SK-N-SH (cell line): ENCODE measurements at regions not wholly inside any gene's neighbourhood (a gene's known extent, or its start where the extent isn't known, plus 50 kb on each side); places are given as distances from the start of the nearest gene placed in this dataset.

Experiments
- CTCF ChIA-PET: fragments of 300-600, 350-600 bp; formaldehyde crosslinking; extraction: SDS; loops from one replicate; lab custom pipeline; 2021; lab: Yijun Ruan, JAX
- POLR2A ChIA-PET: fragments of 350-600 bp; sonication (Branson Sonifier 250); formaldehyde crosslinking; extraction: SDS; loops from one replicate; lab custom pipeline; 2020; ENCODE audit warnings: antibody characterized with exemption, inconsistent platforms; lab: Yijun Ruan, JAX
- DNase-seq: peaks from one replicate; pipeline ENCODE4 v3.0.0; 2012
- H2AFZ ChIP-seq: fragments of 200-600 bp; sonication (generic); 2 replicates; pipeline ENCODE4 v1.8.1; 2016; ENCODE audit warnings: antibody characterized with exemption, mild to moderate bottlenecking, low read depth
- H3F3A ChIP-seq: fragments of 200-600 bp; sonication (generic); replicated peaks from 2 replicates; pipeline ENCODE3; 2016; ENCODE audit warnings: antibody characterized with exemption, mild to moderate bottlenecking; ENCODE audit not compliant: insufficient read depth
- H3K27ac ChIP-seq, 2 experiments: fragments of 200-500 bp in 1 of 2; fragments of 200-600 bp in 1 of 2; sonication (Bioruptor generic) in 1 of 2; sonication (generic), shearing (Covaris generic) in 1 of 2; 2 replicates each; pipeline versions ENCODE4 v1.5.1 to v1.6.1; 2014 to 2016; ENCODE audit warnings: low read depth in 2 of 2, inconsistent platforms in 1 of 2, low read length in 1 of 2, mild to moderate bottlenecking in 1 of 2, mixed read lengths in 1 of 2
- H3K27me3 ChIP-seq: fragments of 200-600 bp; sonication (generic), shearing (Covaris generic); 2 replicates; pipeline ENCODE4 v1.6.1; 2016; ENCODE audit warnings: mixed run types; ENCODE audit not compliant: insufficient read depth
- H3K36me3 ChIP-seq, 2 experiments: fragments of 200-500 bp in 1 of 2; fragments of 200-600 bp in 1 of 2; sonication (Bioruptor generic) in 1 of 2; sonication (generic) in 1 of 2; replicated peaks in 1 of 2; 2 replicates each; pipeline versions ENCODE3 to v1.5.1; 2014 to 2016; ENCODE audit warnings: low read length in 1 of 2, mild to moderate bottlenecking in 1 of 2; ENCODE audit not compliant: insufficient read depth in 2 of 2, control insufficient read depth in 1 of 2
- H3K4me1 ChIP-seq, 2 experiments: fragments of 200-500 bp in 1 of 2; fragments of 200-600 bp in 1 of 2; sonication (Bioruptor generic) in 1 of 2; sonication (generic), shearing (Covaris generic) in 1 of 2; 2 replicates each; pipeline versions ENCODE4 v1.5.1 to v1.6.1; 2014 to 2016; ENCODE audit warnings: low read depth in 1 of 2, low read length in 1 of 2, mixed run types in 1 of 2; ENCODE audit not compliant: insufficient read depth in 2 of 2, control insufficient read depth in 1 of 2
- H3K4me2 ChIP-seq: fragments of 200-600 bp; sonication (generic), shearing (Covaris generic); 2 replicates; pipeline ENCODE4 v1.6.1; 2017; ENCODE audit warnings: mixed run types
- H3K4me3 ChIP-seq, 2 experiments: fragments of 200-500 bp in 1 of 2; fragments of 200-600 bp in 1 of 2; sonication (Bioruptor generic) in 1 of 2; sonication (generic), shearing (Covaris generic) in 1 of 2; 2 replicates each; pipeline versions ENCODE4 v1.5.1 to v1.8.1; 2014 to 2016; ENCODE audit warnings: low read depth in 2 of 2, inconsistent platforms in 1 of 2, low read length in 1 of 2, mild to moderate bottlenecking in 1 of 2, mixed read lengths in 1 of 2, moderate library complexity in 1 of 2
- H3K79me2 ChIP-seq: fragments of 200-600 bp; sonication (generic); 2 replicates; pipeline ENCODE4 v1.8.1; 2017; ENCODE audit warnings: mild to moderate bottlenecking; ENCODE audit not compliant: insufficient read depth
- H3K9ac ChIP-seq: fragments of 200-600 bp; sonication (generic); 2 replicates; pipeline ENCODE4 v1.6.1; 2017; ENCODE audit warnings: mixed run types
- H3K9me2 ChIP-seq: fragments of 200-600 bp; sonication (generic); 2 replicates; pipeline ENCODE4 v1.6.1; 2017; ENCODE audit warnings: mixed run types
- H3K9me3 ChIP-seq: fragments of 200-600 bp; sonication (generic); 2 replicates; pipeline ENCODE4 v1.6.1; 2017; ENCODE audit warnings: mixed run types, mild to moderate bottlenecking, moderate library complexity
- H4K20me1 ChIP-seq: fragments of 200-600 bp; sonication (generic); 2 replicates; pipeline ENCODE4 v1.6.1; 2017; ENCODE audit warnings: mild to moderate bottlenecking, mixed run types; ENCODE audit not compliant: insufficient read depth
- CHD2 ChIP-seq: fragments of 150-350 bp; IDR thresholded peaks from 2 replicates; pipeline ENCODE4 v1.6.1; 2018; ENCODE audit warnings: low read length; ENCODE audit not compliant: partially characterized antibody
- CTCF ChIP-seq: fragments of 200-600 bp; sonication (generic); IDR thresholded peaks from 2 replicates; pipeline ENCODE4 v1.6.1; 2017; ENCODE audit warnings: antibody characterized with exemption, mild to moderate bottlenecking, moderate library complexity
- EZH2phosphoT487 ChIP-seq: fragments of 200-600 bp; sonication (generic); IDR thresholded peaks from 2 replicates; pipeline ENCODE4 v1.6.1; 2017; ENCODE audit warnings: low read depth, mixed run types, mild to moderate bottlenecking, antibody characterized with exemption, moderate library complexity, borderline replicate concordance
- FOXM1 ChIP-seq: IDR thresholded peaks from 2 replicates; pipeline ENCODE4 v1.4.0; 2012; ENCODE audit warnings: low read depth, mild to moderate bottlenecking
- GATA2 ChIP-seq: sonication (generic); formaldehyde crosslinking; IDR thresholded peaks from 2 replicates; pipeline ENCODE4 v1.5.0; 2020; ENCODE audit warnings: mild to moderate bottlenecking, missing genetic modification reagents
- MAX ChIP-seq: IDR thresholded peaks from 2 replicates; pipeline ENCODE4 v1.4.0; 2012; ENCODE audit warnings: low read depth
- PBX3 ChIP-seq: IDR thresholded peaks from 2 replicates; pipeline ENCODE4; 2012
- POLR2AphosphoS5 ChIP-seq: IDR thresholded peaks from 2 replicates; pipeline ENCODE4 v1.6.1; 2012; ENCODE audit warnings: low read depth, low read length
- RAD21 ChIP-seq: IDR thresholded peaks from 2 replicates; pipeline ENCODE4 v1.6.1; 2012; ENCODE audit warnings: mild to moderate bottlenecking, low read length
- RCOR1 ChIP-seq: fragments of 150-350 bp; IDR thresholded peaks from 2 replicates; pipeline ENCODE4 v1.6.1; 2017; ENCODE audit warnings: antibody characterized with exemption, low read length
- RFX5 ChIP-seq: IDR thresholded peaks from 2 replicates; pipeline ENCODE4 v1.6.1; 2012; ENCODE audit warnings: mild to moderate bottlenecking, improper control_type of control experiment, low read length
- RXRA ChIP-seq: IDR thresholded peaks from 2 replicates; pipeline ENCODE4 v1.4.0; 2012; ENCODE audit warnings: low read depth, mild to moderate bottlenecking, borderline replicate concordance
- TAF1 ChIP-seq: IDR thresholded peaks from 2 replicates; pipeline ENCODE4 v1.6.1; 2012; ENCODE audit warnings: low read depth, mild to moderate bottlenecking, low read length, moderate library complexity, borderline replicate concordance
- TCF12 ChIP-seq: IDR thresholded peaks from 2 replicates; pipeline ENCODE4 v1.4.0; 2012
- TEAD4 ChIP-seq: IDR thresholded peaks from 2 replicates; pipeline ENCODE4 v1.4.0; 2012; ENCODE audit warnings: mild to moderate bottlenecking, borderline replicate concordance; ENCODE audit not compliant: insufficient read depth
- USF2 ChIP-seq: fragments of 150-350 bp; IDR thresholded peaks from 2 replicates; pipeline ENCODE4 v1.6.1; 2017; ENCODE audit warnings: antibody characterized with exemption, low read length, low read depth, borderline replicate concordance
- ZBTB33 ChIP-seq: IDR thresholded peaks from 2 replicates; pipeline ENCODE4 v1.4.0; 2012; ENCODE audit warnings: low read depth, borderline replicate concordance
- WGBS: methylation state at CpG from one replicate; pipeline ENCODE4 v1.1.6; 2017; ENCODE audit warnings: low lambda C conversion rate; 5-methylcytosine and 5-hydroxymethylcytosine counted together

GRCh38 chr4:145299380-145300076 lies 119.1 kb upstream of the OTUD4 start (continued):
- TF ChIP-seq PBX3 (peak; percentile 67), TAF1 (no peak), TCF12 (peak; percentile 59), EZH2phosphoT487 (no peak), RCOR1 (no peak), POLR2AphosphoS5 (no peak; the same call in 1 of the 2 replicates), TEAD4 (0 out of 2 replicates have a peak, but pooled peaks have one; percentile 35), USF2 (no peak), FOXM1 (peak; percentile 30; the same call in 1 of the 2 replicates), CHD2 (no peak)

- Histone ChIP-seq H3K9me2 (no peaks in the 10 kb centered on the region), H3K79me2 (no peaks in the 10 kb centered on the region), H3K4me1 (no peaks in the 10 kb centered on the region), H3K9me3 (no peaks in the 10 kb centered on the region), H3K27me3 (no peaks in the 10 kb centered on the region), H3K4me2 (peak overlapping the region; percentile 27; the same call in 1 of the 2 replicates), H2AFZ (no peak overlapping the region), H4K20me1 (no peaks in the 10 kb centered on the region), H3F3A (peaks cover 4% of the 10 kb centered on the region), H3K36me3 (no peaks in the 10 kb centered on the region), H3K4me3 (no peak overlapping the region), H3K9ac (no peak overlapping the region), H3K27ac (no peak overlapping the region; a peak in 1 of 4 replicates)
- CTCF ChIA-PET = no interaction called here
- no peak for DNase-seq
- POLR2A ChIA-PET = no interaction called here
- whole genome bisulfite sequencing = 13% methylated on average over 2 of the region's 2 CpGs
- no peak for TF ChIP-seq RAD21
- no peak for TF ChIP-seq GATA2 (CRISPR knock-in tag)
- TF ChIP-seq POLR2AphosphoS5 = no peak
- TF ChIP-seq MAX = no peak
- TF ChIP-seq FOXM1 = no peak
- no peak for TF ChIP-seq USF2
- no peak for TF ChIP-seq PBX3
- no peak for TF ChIP-seq CTCF
- no peak for TF ChIP-seq EZH2phosphoT487
- no peak for TF ChIP-seq ZBTB33
- no peak for TF ChIP-seq RXRA
- no peak for TF ChIP-seq RFX5
These were observed 118.5 kb upstream of the OTUD4 start for GRCh38 chr4:145298885-145299284.
